Trophoblast cell (in vitro differentiated cells and primary cell): ENCODE measurements at regions not wholly inside any gene's neighbourhood (a gene's known extent, or its start where the extent isn't known, plus 50 kb on each side); places are given as distances from the start of the nearest gene placed in this dataset.

Source experiments
- DNase-seq, 2 donors: peaks; one replicate each; pipeline ENCODE4 v3.0.0-alpha.2; 2016
- H2AFZ ChIP-seq: 2 replicates; pipeline ENCODE4 v1.6.1; 2013; ENCODE audit warnings: low read length, moderate library complexity, mild to moderate bottlenecking; ENCODE audit not compliant: insufficient read depth, poor library complexity
- H2AK5ac ChIP-seq: 2 replicates; pipeline ENCODE4 v1.6.1; 2013; ENCODE audit warnings: mild to moderate bottlenecking, low read length
- H2BK120ac ChIP-seq: 2 replicates; pipeline ENCODE4 v1.6.1; 2013; ENCODE audit warnings: low read length, mild to moderate bottlenecking, moderate library complexity; ENCODE audit not compliant: insufficient read depth, poor library complexity
- H2BK12ac ChIP-seq: 2 replicates; pipeline ENCODE4 v1.6.1; 2013; ENCODE audit warnings: mild to moderate bottlenecking, low read length, moderate library complexity
- H2BK5ac ChIP-seq: 2 replicates; pipeline ENCODE4 v1.6.1; 2013; ENCODE audit warnings: low read length, low read depth, moderate library complexity, mild to moderate bottlenecking; ENCODE audit not compliant: poor library complexity
- H3K14ac ChIP-seq: 2 replicates; pipeline ENCODE4 v1.6.1; 2013; ENCODE audit warnings: mild to moderate bottlenecking, low read length
- H3K18ac ChIP-seq: 2 replicates; pipeline ENCODE4 v1.6.1; 2013; ENCODE audit warnings: mild to moderate bottlenecking, low read length
- H3K23ac ChIP-seq: 2 replicates; pipeline ENCODE4 v1.6.1; 2013; ENCODE audit warnings: low read length
- H3K27ac ChIP-seq: 2 replicates; pipeline ENCODE4 v1.5.1; 2013; ENCODE audit warnings: low read depth, mild to moderate bottlenecking, inconsistent platforms, low read length, moderate library complexity
- H3K27me3 ChIP-seq: 2 replicates; pipeline ENCODE4 v1.6.1; 2013; ENCODE audit warnings: inconsistent platforms, mild to moderate bottlenecking, low read length, moderate library complexity; ENCODE audit not compliant: insufficient read depth
- H3K36me3 ChIP-seq, 2 experiments: 1 replicate in 1 of 2; 2 replicates in 1 of 2; pipeline ENCODE4 v1.6.1; 2013; ENCODE audit warnings: low read length in 2 of 2, mild to moderate bottlenecking in 2 of 2, moderate library complexity in 1 of 2; ENCODE audit not compliant: insufficient read depth in 2 of 2, control insufficient read depth in 1 of 2
- H3K4ac ChIP-seq: 2 replicates; pipeline ENCODE4 v1.6.1; 2013; ENCODE audit warnings: low read depth, mild to moderate bottlenecking, low read length, moderate library complexity
- H3K4me1 ChIP-seq, 2 experiments: 1 replicate in 1 of 2; 2 replicates in 1 of 2; pipeline ENCODE4 v1.6.1; 2013; ENCODE audit warnings: low read length in 2 of 2, mild to moderate bottlenecking in 2 of 2, moderate library complexity in 1 of 2; ENCODE audit not compliant: insufficient read depth in 2 of 2, control insufficient read depth in 1 of 2
- H3K4me2 ChIP-seq: 2 replicates; pipeline ENCODE4 v1.6.1; 2013; ENCODE audit warnings: inconsistent platforms, mild to moderate bottlenecking, low read length, moderate library complexity
- H3K4me3 ChIP-seq: 2 replicates; pipeline ENCODE4 v1.5.1; 2013; ENCODE audit warnings: mild to moderate bottlenecking, low read depth, low read length, inconsistent platforms
- H3K79me1 ChIP-seq: one replicate; pipeline ENCODE4 v1.6.1; 2013; ENCODE audit warnings: low read length
- H3K79me2 ChIP-seq: 2 replicates; pipeline ENCODE4 v1.6.1; 2013; ENCODE audit warnings: low read length, mild to moderate bottlenecking; ENCODE audit not compliant: control insufficient read depth, insufficient read depth, poor library complexity
- H3K9ac ChIP-seq: 2 replicates; pipeline ENCODE4 v1.6.1; 2013; ENCODE audit warnings: mild to moderate bottlenecking, low read length
- H3K9me3 ChIP-seq: 2 replicates; pipeline ENCODE4 v1.6.1; 2013; ENCODE audit warnings: low read depth, mild to moderate bottlenecking, control low read depth, inconsistent platforms, low read length; ENCODE audit not compliant: insufficient read depth
- H4K12ac ChIP-seq: 2 replicates; pipeline ENCODE4 v1.6.1; 2013; ENCODE audit warnings: low read depth, mild to moderate bottlenecking, low read length, moderate library complexity
- H4K8ac ChIP-seq: 2 replicates; pipeline ENCODE4 v1.6.1; 2013; ENCODE audit warnings: low read depth, mild to moderate bottlenecking, low read length, moderate library complexity
- H4K91ac ChIP-seq: one replicate; pipeline ENCODE4 v1.6.1; 2013; ENCODE audit warnings: low read depth, mild to moderate bottlenecking, low read length, moderate library complexity
- WGBS: extraction: QIAGEN DNeasy Blood & Tissue Kit; methylation state at CpG from one replicate; pipeline ENCODE4 v1.1.7; 2013; ENCODE audit warnings: missing lambda C conversion rate; ENCODE audit not compliant: insufficient read length, insufficient coverage; ENCODE audit errors: extremely low coverage; 5-methylcytosine and 5-hydroxymethylcytosine counted together

DNA sequence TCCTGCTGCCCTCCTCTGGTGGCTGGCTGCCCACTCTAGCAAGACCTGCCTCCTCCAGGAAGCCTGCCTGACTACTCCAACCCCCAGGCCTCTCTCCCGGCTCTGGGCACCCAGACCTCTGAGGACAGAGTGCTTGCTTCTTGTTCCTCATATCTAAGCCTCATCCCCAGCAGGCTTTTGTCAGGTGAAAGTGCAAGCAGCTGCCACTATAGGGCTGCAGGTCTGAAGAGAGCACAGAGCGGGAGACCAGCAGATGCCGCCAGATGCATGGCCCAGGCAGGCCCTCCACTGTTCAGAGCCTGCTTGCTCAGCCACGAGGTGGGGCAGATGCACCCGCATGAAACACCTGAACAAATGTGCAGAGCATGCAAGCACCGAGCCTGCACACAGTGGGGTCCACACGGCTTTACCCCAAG, 73.0 kb downstream of the SERPINA3 start:
- Histone ChIP-seq H3K18ac (no peak overlapping the region), H3K79me2 (no peaks in the 10 kb centered on the region), H2BK12ac (no peak overlapping the region), H3K27ac (no peak overlapping the region), H3K9me3 (peaks cover 1% of the 10 kb centered on the region), H4K91ac (no peak overlapping the region), H3K4me1 (no peaks in the 10 kb centered on the region), H3K4me2 (no peak overlapping the region), H2AK5ac (no peak overlapping the region), H4K8ac (no peak overlapping the region), H3K36me3 (no peaks in the 10 kb centered on the region), H3K79me1 (no peaks in the 10 kb centered on the region), H4K12ac (no peak overlapping the region), H3K9ac (no peak overlapping the region), H3K23ac (no peak overlapping the region), H3K4me3 (no peak overlapping the region), H3K27me3 (no peaks in the 10 kb centered on the region), H3K4ac (no peak overlapping the region), H2AFZ (no peak overlapping the region), H2BK5ac (no peak overlapping the region), H3K14ac (no peak overlapping the region), H2BK120ac (no peak overlapping the region)
- no CpG with 5 or more reads among the region's 7 CpGs for WGBS
- DNase-seq: peak; percentile 51 to 68

DNA sequence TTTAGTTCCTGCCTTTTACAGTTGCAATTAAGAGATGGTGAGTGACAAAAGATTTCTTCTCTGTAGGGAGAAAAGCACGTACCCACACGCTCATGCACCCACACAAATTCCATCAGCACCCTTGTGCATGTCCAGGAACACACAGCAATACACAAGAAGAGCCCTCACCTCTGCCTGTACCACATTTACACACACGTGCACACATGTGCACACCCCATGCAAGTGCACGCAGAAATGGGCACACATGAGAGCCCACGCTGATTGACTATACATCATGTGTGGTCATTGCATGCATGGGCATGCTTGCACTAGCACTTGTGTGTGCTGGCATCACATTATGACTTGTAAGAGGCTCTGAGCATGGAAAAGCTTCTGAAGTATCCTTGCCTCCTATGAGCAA, 70.5 kb downstream of the SERPINA3 start:
- no peaks in the 10 kb centered on the region for H3K4me1 ChIP-seq
- no peaks in the 10 kb centered on the region for H3K79me2 ChIP-seq
- no peak overlapping the region for H3K4me2 ChIP-seq
- no peak overlapping the region for H3K14ac ChIP-seq
- no peaks in the 10 kb centered on the region for H3K36me3 ChIP-seq
- no peak overlapping the region for H4K8ac ChIP-seq
- peaks cover 1% of the 10 kb centered on the region for H3K9me3 ChIP-seq
- no peak overlapping the region for H3K4ac ChIP-seq
- H2AK5ac ChIP-seq: no peak overlapping the region
- no peak overlapping the region for H4K12ac ChIP-seq
- H3K23ac ChIP-seq: no peak overlapping the region
- no peak overlapping the region for H2BK5ac ChIP-seq
- H3K79me1 ChIP-seq: no peaks in the 10 kb centered on the region
- no CpG with 5 or more reads among the region's 5 CpGs for WGBS
- H4K91ac ChIP-seq: no peak overlapping the region
- no peaks in the 10 kb centered on the region for H3K27me3 ChIP-seq
- H3K18ac ChIP-seq: no peak overlapping the region
- no peak overlapping the region for H2BK12ac ChIP-seq
- H3K9ac ChIP-seq: no peak overlapping the region
- no peak overlapping the region for H3K27ac ChIP-seq
- no peak for DNase-seq
- H2BK120ac ChIP-seq: no peak overlapping the region
- no peak overlapping the region for H2AFZ ChIP-seq
- no peak overlapping the region for H3K4me3 ChIP-seq

DNA sequence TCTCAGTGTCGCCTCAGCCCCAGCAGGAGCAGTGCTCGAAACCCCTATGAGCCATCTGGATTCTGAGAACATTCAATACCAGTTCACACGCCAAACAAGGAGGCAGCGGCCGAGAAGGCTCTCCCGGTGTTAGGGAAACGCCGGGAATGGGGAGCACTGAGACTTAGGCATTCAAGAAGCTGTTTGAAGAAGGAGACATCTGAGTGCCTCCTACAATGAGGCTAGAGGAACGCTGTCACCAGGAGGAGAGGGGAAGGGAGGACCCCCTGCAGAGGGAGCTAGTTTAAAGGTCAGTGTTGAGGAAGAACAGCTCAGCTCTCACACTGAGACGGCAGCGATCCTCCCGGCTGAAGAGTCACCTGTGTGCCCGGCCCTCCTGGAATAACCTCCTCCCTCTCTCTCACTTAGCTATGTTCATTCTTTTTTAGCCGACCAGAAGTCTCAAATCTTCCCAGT, 69.9 kb downstream of the SERPINA3 start:
- Histone ChIP-seq H3K27ac (no peak overlapping the region), H4K12ac (no peak overlapping the region), H3K4me1 (no peaks in the 10 kb centered on the region), H3K9me3 (peaks cover 1% of the 10 kb centered on the region), H3K4me3 (no peak overlapping the region), H3K79me1 (no peaks in the 10 kb centered on the region), H3K4me2 (no peak overlapping the region), H4K8ac (no peak overlapping the region), H2AFZ (no peak overlapping the region), H3K18ac (no peak overlapping the region), H3K36me3 (no peaks in the 10 kb centered on the region), H2BK5ac (no peak overlapping the region), H3K9ac (no peak overlapping the region), H3K4ac (no peak overlapping the region), H4K91ac (no peak overlapping the region), H3K23ac (no peak overlapping the region), H2BK120ac (no peak overlapping the region), H3K27me3 (no peaks in the 10 kb centered on the region), H3K14ac (no peak overlapping the region), H2BK12ac (no peak overlapping the region), H3K79me2 (no peaks in the 10 kb centered on the region), H2AK5ac (no peak overlapping the region)
- WGBS: no CpG with 5 or more reads among the region's 14 CpGs
- no peak for DNase-seq

DNA sequence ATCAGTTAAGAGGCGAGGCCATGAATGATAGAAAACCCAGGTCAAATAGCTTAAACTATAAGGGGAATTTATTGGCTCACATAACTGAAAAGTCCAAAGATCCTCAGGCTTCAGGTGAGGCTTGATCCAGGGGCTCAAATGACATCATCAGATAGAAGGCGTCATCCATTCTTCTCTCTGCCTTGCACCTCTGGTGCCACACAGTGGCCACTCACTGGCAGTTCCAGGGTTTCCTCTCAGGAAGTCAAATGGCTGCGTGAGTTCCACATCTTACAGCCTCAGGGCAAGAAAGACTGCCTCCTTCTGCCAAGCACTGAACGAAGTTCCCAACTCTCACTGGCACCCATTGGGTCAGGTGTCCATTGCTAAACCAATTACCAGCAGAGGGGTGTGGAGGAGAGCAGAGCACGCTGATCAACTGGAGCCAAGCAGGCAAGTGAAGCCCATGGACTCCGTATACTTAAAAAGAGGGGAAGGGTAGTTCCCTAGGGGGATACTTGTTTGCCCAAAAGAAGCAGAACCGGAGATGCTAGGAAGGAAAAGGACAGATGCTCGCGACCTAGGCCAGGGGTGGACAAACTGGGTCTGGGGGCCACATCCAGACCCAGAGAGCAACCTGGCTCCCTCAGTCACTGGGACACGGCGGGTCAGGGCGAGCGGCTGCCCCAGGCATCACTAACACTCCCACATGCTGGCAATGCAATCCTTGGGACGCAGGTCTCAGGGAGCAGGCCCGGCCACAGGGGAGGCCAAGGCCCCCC, 69.3 kb downstream of the SERPINA3 start:
- no peak overlapping the region for H3K4me3 ChIP-seq
- no peak overlapping the region for H3K4me2 ChIP-seq
- H3K79me1 ChIP-seq: no peaks in the 10 kb centered on the region
- peak; percentile 29 to 46 for DNase-seq
- H2AFZ ChIP-seq: no peak overlapping the region
- H4K12ac ChIP-seq: no peak overlapping the region
- H2BK12ac ChIP-seq: no peak overlapping the region
- no peak overlapping the region for H3K23ac ChIP-seq
- WGBS: no CpG with 5 or more reads among the region's 15 CpGs
- no peaks in the 10 kb centered on the region for H3K27me3 ChIP-seq
- no peak overlapping the region for H3K4ac ChIP-seq
- H2BK5ac ChIP-seq: no peak overlapping the region
- no peaks in the 10 kb centered on the region for H3K36me3 ChIP-seq
- no peaks in the 10 kb centered on the region for H3K4me1 ChIP-seq
- no peak overlapping the region for H3K27ac ChIP-seq
- no peak overlapping the region for H2BK120ac ChIP-seq
- H3K9ac ChIP-seq: no peak overlapping the region
- H3K14ac ChIP-seq: no peak overlapping the region
- no peak overlapping the region for H2AK5ac ChIP-seq
- H3K9me3 ChIP-seq: peaks cover 1% of the 10 kb centered on the region
- no peaks in the 10 kb centered on the region for H3K79me2 ChIP-seq
- H4K91ac ChIP-seq: no peak overlapping the region
- no peak overlapping the region for H3K18ac ChIP-seq
- no peak overlapping the region for H4K8ac ChIP-seq
